Right lobe of liver (tissue), 6 donors: ENCODE measurements at regions not wholly inside any gene's neighbourhood (a gene's known extent, or its start where the extent isn't known, plus 50 kb on each side); places are given as distances from the start of the nearest gene placed in this dataset.

Experiments
- ATAC-seq, 4 donors: fragments of 200-7000 bp; cut with Tn5 transposase; one replicate each; pipeline ENCODE4 v1.9.1; 2020; ENCODE audit warnings: mild to moderate bottlenecking in 4 of 4, moderate library complexity in 4 of 4
- DNase-seq, 3 donors: peaks; one replicate each; pipeline ENCODE4 v3.0.0-alpha.2; 2020
- H3K27ac ChIP-seq, 3 donors: fragments of 200-600 bp; one replicate each; pipeline ENCODE4 v1.8.0; 2022
- H3K27me3 ChIP-seq, 2 donors: fragments of 200-600 bp; one replicate each; pipeline ENCODE4 v1.8.0; 2022
- H3K36me3 ChIP-seq, 4 donors: fragments of 200-600 bp; sonication (generic) in 1 of 4; one replicate each; pipeline versions ENCODE4 v1.5.1 to v1.8.0; 2017 to 2022; ENCODE audit warnings: control low read depth in 1 of 4
- H3K4me1 ChIP-seq, 4 donors: fragments of 200-600 bp; sonication (generic) in 1 of 4; one replicate each; pipeline versions ENCODE4 v1.5.1 to v1.8.0; 2017 to 2022; ENCODE audit warnings: control low read depth in 1 of 4
- H3K4me3 ChIP-seq, 3 donors: fragments of 200-600 bp; one replicate each; pipeline ENCODE4 v1.8.0; 2022
- H3K9me3 ChIP-seq, 4 donors: fragments of 200-600 bp; sonication (generic) in 1 of 4; one replicate each; pipeline versions ENCODE4 v1.5.1 to v1.8.0; 2017 to 2022; ENCODE audit warnings: control low read depth in 1 of 4
- CTCF ChIP-seq, 4 donors: fragments of 200-600 bp in 3 of 4; fragments of 450-650 bp in 1 of 4; IDR thresholded peaks; one replicate each; pipeline versions ENCODE4 v1.5.1 to v1.8.0; 2016 to 2022; ENCODE audit warnings: antibody characterized with exemption in 4 of 4, mild to moderate bottlenecking in 2 of 4
- POLR2A ChIP-seq: fragments of 450-650 bp; IDR thresholded peaks from one replicate; pipeline ENCODE4 v1.6.1; 2017; ENCODE audit warnings: antibody characterized with exemption, mild to moderate bottlenecking
- WGBS: methylation state at CpG from one replicate; pipeline ENCODE4 v1.1.6; 2018; ENCODE audit warnings: low coverage, low lambda C conversion rate; ENCODE audit not compliant: insufficient coverage; ENCODE audit errors: missing lambda C conversion rate; 5-methylcytosine and 5-hydroxymethylcytosine counted together
- intact Hi-C, 2 donors: fragments of 100-400 bp; cut with DNase I; formaldehyde crosslinking; loops; one replicate each; pipeline versions ENCODE4 v1.11.2 to v1.14.1; 2022
- donor health status: DM: no; HTN: yes; CAD: no.
- donor health status: DM: no; HTN: no; CAD: no.
- donor health status: DM: no; HTN: no; CAD: no.
- donor health status: DM: no; HTN: yes; CAD: no.
- donor health status: DM: no; HTN: yes; CAD: no.

DNA sequence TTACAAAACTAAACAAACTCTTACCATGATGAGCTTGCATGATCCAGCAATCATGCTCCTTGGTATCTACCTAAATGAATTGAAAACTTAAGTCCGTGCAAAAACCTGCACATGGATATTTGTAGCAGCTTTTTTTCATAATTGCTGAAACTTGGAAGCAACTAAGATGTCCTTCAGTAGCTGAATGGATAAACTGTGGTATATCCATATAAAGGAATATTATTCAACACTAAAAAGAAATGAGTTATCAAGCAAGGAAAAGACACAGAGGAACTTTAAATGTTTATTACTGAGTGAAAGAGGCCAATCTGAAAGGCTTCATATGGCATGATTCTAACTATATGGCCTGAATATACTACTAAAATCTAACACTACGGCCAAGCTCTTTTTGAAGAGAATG is 139.1 kb upstream of the ZNF608 start:
- TF ChIP-seq POLR2A (no peak), CTCF (IDR thresholded peaks at IDR 0.05) (no peak)
- no peak for DNase-seq
- intact Hi-C loops: loop anchor here in 1 of 2 donors (10.0 kb wide), 1 partner anchor 131 kb away; no protein-coding TSS in a partner anchor

DNA sequence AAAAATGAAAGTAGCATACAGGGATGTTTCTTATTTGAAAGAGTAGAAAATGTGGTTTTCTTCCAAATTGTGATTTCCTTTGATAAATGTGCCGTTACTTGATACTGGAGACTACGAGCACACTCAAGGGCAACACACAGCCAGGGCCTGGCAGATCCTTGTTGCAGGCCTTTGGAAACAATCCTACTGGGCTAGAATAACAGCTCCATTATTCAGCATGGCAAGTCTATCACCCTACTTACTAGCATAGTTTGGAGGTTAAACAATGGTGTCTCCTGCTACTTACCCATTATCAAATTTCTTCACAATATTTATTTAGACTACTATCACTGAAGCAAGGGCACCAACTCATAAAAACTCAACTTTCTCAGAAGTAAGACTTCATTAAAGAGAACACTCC is 140.8 kb upstream of the ZNF608 start:
- ATAC-seq (peak in 3 of 4 donors; percentile 8 to 33 (median 9)), DNase-seq (no peak)
- intact Hi-C loops: loop anchor here in 1 of 2 donors (10.0 kb wide), 1 partner anchor 132 kb away; no protein-coding TSS in a partner anchor
- TF ChIP-seq POLR2A (no peak), CTCF (IDR thresholded peaks at IDR 0.05) (no peak)
- Histone ChIP-seq H3K27ac (peak overlapping the region; percentile 63 to 85 (median 77)), H3K4me1 (peaks cover 0 to 20% (median 5%) of the 10 kb centered on the region in 4 donors), H3K9me3 (no peaks in the 10 kb centered on the region), H3K36me3 (no peaks in the 10 kb centered on the region), H3K4me3 (peak overlapping the region in 1 of 3 donors; percentile 48), H3K27me3 (no peaks in the 10 kb centered on the region)
- WGBS: 65% methylated on average over 2 of the region's 2 CpGs

More for the DNA sequence above, 139.1 kb upstream of the ZNF608 start:
- no peak overlapping the region for H3K4me3 ChIP-seq
- no peaks in the 10 kb centered on the region for H3K27me3 ChIP-seq
- peaks cover 0 to 20% (median 5%) of the 10 kb centered on the region in 4 donors for H3K4me1 ChIP-seq
- H3K27ac ChIP-seq: no peak overlapping the region
- no peaks in the 10 kb centered on the region for H3K9me3 ChIP-seq
- H3K36me3 ChIP-seq: no peaks in the 10 kb centered on the region
- no peak for ATAC-seq
- 96% methylated on average over 2 of the region's 2 CpGs for WGBS

DNA sequence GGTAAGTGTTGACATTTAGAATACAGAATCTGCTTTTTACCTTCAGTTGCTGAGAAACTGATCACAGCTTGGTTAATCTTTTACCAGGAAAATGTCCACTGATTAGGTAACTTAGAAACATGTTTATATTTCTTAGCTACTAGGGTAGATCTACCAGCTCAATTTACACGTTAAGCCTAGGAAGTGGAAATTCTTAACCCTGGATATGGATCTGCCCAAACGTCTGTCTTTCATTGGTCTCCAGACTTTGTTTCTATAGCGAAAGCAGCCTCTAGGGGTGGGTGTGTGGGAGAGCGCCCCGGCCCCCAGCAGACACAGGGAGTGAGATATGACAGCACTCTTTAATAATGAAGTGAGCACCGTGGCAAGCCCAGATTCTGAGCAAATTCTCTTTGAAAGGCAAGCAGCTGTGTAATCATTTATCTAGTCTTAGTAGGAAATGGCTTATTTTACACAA is 141.6 kb upstream of the ZNF608 start:
- 43% methylated on average over 6 of the region's 6 CpGs for WGBS
- intact Hi-C loops: loop anchor here in 1 of 2 donors (10.0 kb wide), 1 partner anchor 133 kb away; no protein-coding TSS in a partner anchor
- peaks cover 0 to 20% (median 5%) of the 10 kb centered on the region in 4 donors for H3K4me1 ChIP-seq
- TF ChIP-seq POLR2A: no peak
- TF ChIP-seq CTCF (IDR thresholded peaks at IDR 0.05): peak in 1 of 4 donors; percentile 15
- H3K36me3 ChIP-seq: no peaks in the 10 kb centered on the region
- H3K4me3 ChIP-seq: peak overlapping the region in 2 of 3 donors; percentile 29 to 48
- H3K27me3 ChIP-seq: no peaks in the 10 kb centered on the region
- DNase-seq: no peak
- peak overlapping the region; percentile 63 to 85 (median 77) for H3K27ac ChIP-seq
- H3K9me3 ChIP-seq: no peaks in the 10 kb centered on the region
- ATAC-seq: peak; percentile 80 to 92 (median 83)

DNA sequence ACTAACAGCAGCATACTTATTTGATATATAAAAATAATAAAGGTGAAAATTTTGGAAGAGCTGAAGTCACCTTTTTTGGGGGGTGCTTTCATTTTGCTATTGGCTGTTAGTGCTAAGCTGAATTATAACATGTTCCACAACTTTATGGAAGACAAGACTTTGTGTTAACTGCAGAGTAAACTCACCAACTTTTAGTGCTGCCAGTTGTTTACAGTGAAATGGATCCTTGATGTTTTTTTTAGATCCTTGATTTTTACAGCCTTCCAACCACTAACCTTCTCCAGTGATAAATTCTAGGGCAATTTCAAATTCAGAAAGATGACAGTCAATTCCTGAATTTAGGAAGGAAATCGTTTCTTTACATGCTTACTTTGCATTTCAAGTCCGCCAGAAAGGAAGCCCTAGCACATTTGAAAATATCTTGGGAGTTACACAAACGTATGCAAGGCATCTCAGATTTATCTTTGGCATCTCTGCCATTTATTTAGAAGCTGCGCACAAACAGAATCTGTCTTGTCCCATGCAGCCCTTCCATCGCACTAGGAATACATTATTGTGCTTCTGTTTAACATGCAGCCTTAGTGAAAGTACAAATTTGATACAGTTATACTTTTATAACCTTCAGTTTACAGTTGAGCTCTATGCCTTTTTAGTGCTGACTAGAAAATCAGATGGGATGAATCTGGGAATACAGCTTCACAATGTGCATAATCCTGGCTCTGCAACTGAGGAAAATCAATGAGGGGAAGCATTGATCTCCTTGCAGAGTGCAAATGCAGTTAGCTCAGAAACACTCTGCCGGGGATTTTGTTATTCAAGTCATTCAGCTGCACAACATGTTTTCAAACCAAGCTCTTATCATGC is 142.4 kb upstream of the ZNF608 start:
- no peak for TF ChIP-seq POLR2A
- no peak for TF ChIP-seq CTCF (IDR thresholded peaks at IDR 0.05)
- peak overlapping the region in 1 of 3 donors; percentile 48 for H3K4me3 ChIP-seq
- peak overlapping the region; percentile 63 to 85 (median 77) for H3K27ac ChIP-seq
- peaks cover 0 to 20% (median 5%) of the 10 kb centered on the region in 4 donors for H3K4me1 ChIP-seq
- H3K9me3 ChIP-seq: no peaks in the 10 kb centered on the region
- no peak for DNase-seq
- WGBS: 50% methylated on average over 6 of the region's 6 CpGs
- intact Hi-C loops: loop anchor here in 1 of 2 donors (10.0 kb wide), 1 partner anchor 134 kb away; no protein-coding TSS in a partner anchor
- no peaks in the 10 kb centered on the region for H3K36me3 ChIP-seq
- ATAC-seq: peak in 2 of 4 donors; percentile 7 to 8
- H3K27me3 ChIP-seq: no peaks in the 10 kb centered on the region
